ENCODE measurements at regions not wholly inside any gene's neighbourhood (a gene's known extent, or its start where the extent isn't known, plus 50 kb on each side); places are given as distances from the start of the nearest gene placed in this dataset.

DNA sequence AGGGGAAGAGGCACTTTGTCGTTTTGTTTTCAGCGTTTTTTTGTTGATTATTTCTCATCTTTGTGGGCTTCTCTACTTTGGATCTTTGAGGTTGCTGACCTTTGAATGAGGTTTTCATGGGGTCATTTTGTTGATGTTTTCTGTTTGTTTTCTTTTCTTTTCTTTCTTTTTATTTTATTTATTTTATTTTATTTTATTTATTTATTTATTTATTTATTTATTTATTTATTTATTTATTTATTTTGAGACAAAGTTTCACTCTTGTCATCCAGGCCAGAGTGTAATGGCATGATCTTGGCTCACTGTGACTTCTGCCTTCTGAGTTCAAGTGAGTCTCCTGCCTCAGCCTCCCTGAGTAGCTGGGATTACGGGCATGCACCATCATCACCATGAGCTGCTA is 946.7 kb downstream of the TLE4 start:
- Histone ChIP-seq H3K36me3 (ENCODE audit: control insufficient read depth, insufficient read depth, low read length) (no peaks in the 10 kb centered on the region), H3K4me1 (ENCODE audit: control insufficient read depth, insufficient read depth, low read length, poor library complexity, severe bottlenecking) (no peaks in the 10 kb centered on the region), H3K9me3 (ENCODE audit: control insufficient read depth, low read length) (no peaks in the 10 kb centered on the region), H3K4me3 (ENCODE audit: extremely low read depth, insufficient read depth, low read length, poor library complexity, severe bottlenecking) (no peak overlapping the region), H3K27ac (ENCODE audit: low read depth, low read length, severe bottlenecking) (no peak overlapping the region)
- no CpG with 5 or more reads among the region's 3 CpGs for WGBS, 2 experiments (ENCODE audit: insufficient coverage in 2 of 2)

DNA sequence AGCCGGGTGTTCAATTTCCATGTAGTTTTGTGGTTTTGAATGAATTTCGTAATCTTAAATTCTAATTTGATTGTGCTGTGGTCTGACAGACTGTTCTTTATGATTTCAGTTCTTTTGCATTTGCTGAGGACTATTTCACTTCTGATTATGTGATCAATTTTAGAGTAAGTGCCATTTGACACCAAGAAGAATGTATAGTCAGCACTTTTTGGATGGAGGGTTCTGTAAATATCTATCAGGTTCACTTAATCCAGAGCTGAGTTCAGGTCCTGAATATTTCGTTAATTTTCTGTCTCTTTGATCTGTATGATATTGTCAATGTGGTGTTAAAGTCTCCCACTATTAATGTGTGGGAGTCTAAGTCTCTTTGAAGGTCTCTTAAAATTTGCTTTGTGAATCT is 944.9 kb downstream of the TLE4 start:
- Histone ChIP-seq H3K4me1 (ENCODE audit: control insufficient read depth, insufficient read depth, low read length, poor library complexity, severe bottlenecking) (no peaks in the 10 kb centered on the region), H3K27ac (ENCODE audit: low read depth, low read length, severe bottlenecking) (no peak overlapping the region), H3K9me3 (ENCODE audit: control insufficient read depth, low read length) (no peaks in the 10 kb centered on the region), H3K4me3 (ENCODE audit: extremely low read depth, insufficient read depth, low read length, poor library complexity, severe bottlenecking) (no peak overlapping the region), H3K36me3 (ENCODE audit: control insufficient read depth, insufficient read depth, low read length) (no peaks in the 10 kb centered on the region)
- WGBS, 2 experiments (ENCODE audit: insufficient coverage in 2 of 2), result 77% methylated on average over 2 of the region's 3 CpGs; no CpG with 5 or more reads in 1 of the 2 experiments

DNA sequence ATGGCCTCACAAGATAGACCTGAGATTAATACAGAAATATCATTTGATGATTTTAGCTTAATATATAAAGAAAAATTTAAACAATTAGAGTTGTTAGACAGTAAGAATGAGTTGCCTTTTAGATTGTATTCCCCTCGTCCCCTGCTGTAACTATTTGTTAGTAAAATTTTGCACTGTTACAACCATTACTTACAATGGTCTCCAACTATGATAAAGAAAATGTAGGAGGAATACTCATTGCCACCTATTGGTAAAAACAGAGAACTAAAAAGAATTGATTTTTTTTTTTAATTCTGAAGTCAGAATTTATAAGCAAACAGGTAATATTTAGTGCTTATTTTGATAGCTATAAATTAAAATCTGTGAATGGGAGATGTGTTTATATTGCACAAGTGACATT is 937.6 kb downstream of the TLE4 start:
- H3K4me1 ChIP-seq (ENCODE audit: control insufficient read depth, insufficient read depth, low read length, poor library complexity, severe bottlenecking), result no peaks in the 10 kb centered on the region
- no peak overlapping the region for H3K27ac ChIP-seq (ENCODE audit: low read depth, low read length, severe bottlenecking)
- no peak overlapping the region for H3K4me3 ChIP-seq (ENCODE audit: extremely low read depth, insufficient read depth, low read length, poor library complexity, severe bottlenecking)
- no CpG with 5 or more reads among the region's 1 CpG for WGBS, 2 experiments (ENCODE audit: insufficient coverage in 2 of 2)
- no peaks in the 10 kb centered on the region for H3K36me3 ChIP-seq (ENCODE audit: control insufficient read depth, insufficient read depth, low read length)
- H3K9me3 ChIP-seq (ENCODE audit: control insufficient read depth, low read length), result no peaks in the 10 kb centered on the region

DNA sequence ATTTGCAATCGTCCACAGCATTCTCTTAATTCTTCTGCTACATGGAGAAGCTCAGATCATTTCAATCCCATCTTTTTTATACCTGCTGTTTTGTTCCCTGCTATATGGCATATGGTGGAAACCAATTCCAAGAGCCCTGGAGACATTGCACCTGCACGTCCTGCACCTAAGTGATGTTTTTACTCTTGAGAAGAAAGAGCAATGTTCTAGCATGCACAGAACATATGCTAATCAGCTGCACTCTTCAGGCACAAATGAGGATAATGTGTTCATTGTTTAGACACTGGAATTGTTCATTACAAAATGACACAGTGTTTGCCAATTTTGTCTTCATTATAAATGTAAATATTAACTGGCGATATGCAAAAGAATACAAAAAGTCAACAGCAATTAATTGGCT is 935.8 kb downstream of the TLE4 start:
- 67 to 100% methylated on average over 1 of the region's 3 CpGs for WGBS, 2 experiments (ENCODE audit: insufficient coverage in 2 of 2)
- Histone ChIP-seq H3K4me1 (ENCODE audit: control insufficient read depth, insufficient read depth, low read length, poor library complexity, severe bottlenecking) (no peaks in the 10 kb centered on the region), H3K9me3 (ENCODE audit: control insufficient read depth, low read length) (no peaks in the 10 kb centered on the region), H3K4me3 (ENCODE audit: extremely low read depth, insufficient read depth, low read length, poor library complexity, severe bottlenecking) (no peak overlapping the region), H3K27ac (ENCODE audit: low read depth, low read length, severe bottlenecking) (no peak overlapping the region), H3K36me3 (ENCODE audit: control insufficient read depth, insufficient read depth, low read length) (no peaks in the 10 kb centered on the region)

DNA sequence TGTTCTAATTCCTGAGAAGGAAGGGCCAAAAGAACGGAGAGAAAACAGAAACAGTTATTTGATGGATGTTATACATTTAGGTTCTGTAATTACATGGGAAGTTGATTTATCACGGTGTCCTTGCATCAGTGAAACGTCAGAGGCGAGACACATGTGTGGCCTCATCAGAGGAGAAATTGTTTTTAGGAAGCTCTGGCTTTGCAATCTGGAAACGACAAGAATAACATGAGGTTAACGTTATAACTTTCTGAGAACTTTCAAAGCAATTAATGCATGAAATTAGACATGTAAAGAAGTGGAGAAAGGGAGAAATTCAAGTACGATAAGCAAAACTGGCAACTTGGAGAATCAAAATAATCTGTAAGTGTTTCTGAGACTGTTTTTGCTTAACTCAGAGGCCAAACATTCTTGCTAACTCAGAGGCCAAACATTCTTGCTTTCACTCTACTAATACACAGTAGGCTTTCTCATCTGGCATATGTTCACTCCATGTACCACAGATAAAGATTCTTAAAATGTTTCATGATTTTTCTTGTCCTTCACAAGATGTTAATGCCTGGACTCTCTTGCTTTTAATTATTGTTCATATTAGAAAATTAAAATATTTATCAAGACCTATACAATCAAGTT is 933.0 kb downstream of the TLE4 start:
- H3K27ac ChIP-seq (ENCODE audit: low read depth, low read length, severe bottlenecking), result peak overlapping the region; percentile 3
- no peak overlapping the region for H3K4me3 ChIP-seq (ENCODE audit: extremely low read depth, insufficient read depth, low read length, poor library complexity, severe bottlenecking)
- WGBS, 2 experiments (ENCODE audit: insufficient coverage in 2 of 2), result 81% methylated on average over 5 to 7 of the region's 7 CpGs
- no peaks in the 10 kb centered on the region for H3K9me3 ChIP-seq (ENCODE audit: control insufficient read depth, low read length)
- no peaks in the 10 kb centered on the region for H3K36me3 ChIP-seq (ENCODE audit: control insufficient read depth, insufficient read depth, low read length)
- no peaks in the 10 kb centered on the region for H3K4me1 ChIP-seq (ENCODE audit: control insufficient read depth, insufficient read depth, low read length, poor library complexity, severe bottlenecking)

DNA sequence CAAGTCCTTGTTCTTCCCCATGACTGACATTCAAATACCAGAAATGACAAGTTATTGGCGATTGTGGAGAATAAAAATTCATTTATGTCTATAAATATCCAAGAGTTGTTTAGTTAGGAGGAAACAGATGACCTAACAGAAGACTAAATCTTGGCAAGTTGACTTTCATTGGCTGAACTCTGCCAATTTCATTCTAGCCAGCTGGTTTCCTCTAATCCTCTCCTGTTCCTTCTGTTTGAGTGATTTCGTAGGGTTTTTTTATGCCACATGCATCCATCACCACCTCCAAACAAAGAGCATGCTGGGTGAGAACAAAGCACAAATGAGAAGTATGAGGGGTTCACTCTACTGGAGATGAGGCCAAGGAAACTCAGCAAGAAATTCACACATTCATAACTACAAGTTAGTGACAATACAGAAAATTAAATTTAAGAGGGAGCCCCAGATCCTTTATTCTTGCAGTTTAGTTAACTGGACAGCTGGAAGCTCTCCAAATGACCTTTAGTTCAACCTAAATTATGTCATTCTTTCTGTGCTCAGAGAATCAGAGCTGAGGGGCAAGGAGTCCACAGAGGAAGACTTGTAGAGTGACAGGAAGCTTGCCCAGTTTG is 932.0 kb downstream of the TLE4 start:
- WGBS, 2 experiments (ENCODE audit: insufficient coverage in 2 of 2), result no CpG with 5 or more reads among the region's 2 CpGs
- H3K9me3 ChIP-seq (ENCODE audit: control insufficient read depth, low read length), result no peaks in the 10 kb centered on the region
- H3K27ac ChIP-seq (ENCODE audit: low read depth, low read length, severe bottlenecking), result no peak overlapping the region

DNA sequence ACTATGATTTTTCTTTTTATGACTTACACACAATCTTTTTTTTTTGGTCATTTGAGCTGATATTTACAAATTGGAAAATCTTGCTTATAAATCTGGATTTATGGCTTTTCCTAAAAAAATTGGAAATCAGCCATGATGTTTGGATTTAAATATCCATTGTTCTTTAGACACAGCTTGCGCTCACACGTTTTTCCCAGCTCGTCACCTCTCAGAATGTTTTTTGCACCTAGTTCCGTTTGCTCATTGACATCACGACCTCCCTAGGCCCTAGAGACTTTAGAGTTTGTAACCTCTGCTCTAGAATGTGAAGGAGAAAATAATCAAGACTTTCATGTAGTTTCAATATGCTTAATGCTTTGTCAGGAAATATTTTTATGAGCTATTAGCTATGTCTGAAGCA is 930.5 kb downstream of the TLE4 start:
- no peak overlapping the region for H3K27ac ChIP-seq (ENCODE audit: low read depth, low read length, severe bottlenecking)
- no peaks in the 10 kb centered on the region for H3K36me3 ChIP-seq (ENCODE audit: control insufficient read depth, insufficient read depth, low read length)
- no peaks in the 10 kb centered on the region for H3K9me3 ChIP-seq (ENCODE audit: control insufficient read depth, low read length)
- H3K4me3 ChIP-seq (ENCODE audit: extremely low read depth, insufficient read depth, low read length, poor library complexity, severe bottlenecking), result no peak overlapping the region
- H3K4me1 ChIP-seq (ENCODE audit: control insufficient read depth, insufficient read depth, low read length, poor library complexity, severe bottlenecking), result no peaks in the 10 kb centered on the region
- WGBS, 2 experiments (ENCODE audit: insufficient coverage in 2 of 2), result 86 to 94% methylated on average over 3 to 4 of the region's 5 CpGs

More for the DNA sequence above, 932.0 kb downstream of the TLE4 start:
- H3K36me3 ChIP-seq (ENCODE audit: control insufficient read depth, insufficient read depth, low read length), result no peaks in the 10 kb centered on the region
- no peak overlapping the region for H3K4me3 ChIP-seq (ENCODE audit: extremely low read depth, insufficient read depth, low read length, poor library complexity, severe bottlenecking)
- H3K4me1 ChIP-seq (ENCODE audit: control insufficient read depth, insufficient read depth, low read length, poor library complexity, severe bottlenecking), result no peaks in the 10 kb centered on the region

DNA sequence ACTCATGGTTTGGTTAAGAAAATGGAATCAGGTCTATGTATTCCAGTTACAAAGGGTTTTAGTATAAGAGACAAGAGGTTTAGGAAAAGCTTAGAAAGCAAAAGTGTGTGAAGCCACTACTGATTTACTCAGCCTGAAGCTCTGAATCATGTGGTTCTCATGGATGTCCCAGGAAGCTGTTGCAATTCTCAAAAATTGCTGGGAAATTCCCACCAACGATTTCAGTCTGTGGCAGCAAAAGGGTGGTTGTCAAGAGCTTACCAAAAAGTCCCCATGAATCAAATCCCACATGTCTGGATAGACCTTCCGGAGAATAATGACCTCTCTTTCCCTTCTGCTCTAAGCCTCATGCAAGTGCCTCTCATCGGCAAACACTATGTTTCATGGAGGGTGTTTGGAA is 929.9 kb downstream of the TLE4 start:
- Histone ChIP-seq H3K9me3 (ENCODE audit: control insufficient read depth, low read length) (no peaks in the 10 kb centered on the region), H3K36me3 (ENCODE audit: control insufficient read depth, insufficient read depth, low read length) (no peaks in the 10 kb centered on the region), H3K4me3 (ENCODE audit: extremely low read depth, insufficient read depth, low read length, poor library complexity, severe bottlenecking) (no peak overlapping the region), H3K27ac (ENCODE audit: low read depth, low read length, severe bottlenecking) (no peak overlapping the region), H3K4me1 (ENCODE audit: control insufficient read depth, insufficient read depth, low read length, poor library complexity, severe bottlenecking) (no peaks in the 10 kb centered on the region)
- 85% methylated on average over 2 of the region's 3 CpGs; no CpG with 5 or more reads in 1 of the 2 experiments for WGBS, 2 experiments (ENCODE audit: insufficient coverage in 2 of 2)

DNA sequence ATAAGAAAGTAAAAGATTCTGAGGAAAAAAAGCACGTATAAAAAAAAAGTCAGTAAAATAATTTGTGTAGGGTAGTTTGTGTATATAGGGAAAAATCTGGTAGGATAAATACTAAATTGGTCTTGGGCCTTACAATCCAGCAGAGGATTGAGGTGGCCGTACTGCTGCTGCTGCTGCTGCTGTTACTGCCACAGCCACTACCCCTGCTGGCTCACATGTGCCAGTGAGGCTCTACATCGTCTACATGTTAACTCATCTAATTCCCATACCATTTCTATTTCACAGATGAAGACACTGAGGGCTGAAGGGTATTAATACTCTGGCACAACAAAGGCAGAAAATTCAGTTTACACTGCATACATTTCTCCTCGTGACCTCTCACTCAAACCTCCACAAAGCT is 928.5 kb downstream of the TLE4 start:
- H3K4me3 ChIP-seq (ENCODE audit: extremely low read depth, insufficient read depth, low read length, poor library complexity, severe bottlenecking), result no peak overlapping the region
- no peaks in the 10 kb centered on the region for H3K36me3 ChIP-seq (ENCODE audit: control insufficient read depth, insufficient read depth, low read length)
- 86 to 90% methylated on average over 3 to 4 of the region's 4 CpGs for WGBS, 2 experiments (ENCODE audit: insufficient coverage in 2 of 2)
- H3K27ac ChIP-seq (ENCODE audit: low read depth, low read length, severe bottlenecking), result no peak overlapping the region
- H3K9me3 ChIP-seq (ENCODE audit: control insufficient read depth, low read length), result no peaks in the 10 kb centered on the region
- no peaks in the 10 kb centered on the region for H3K4me1 ChIP-seq (ENCODE audit: control insufficient read depth, insufficient read depth, low read length, poor library complexity, severe bottlenecking)

DNA sequence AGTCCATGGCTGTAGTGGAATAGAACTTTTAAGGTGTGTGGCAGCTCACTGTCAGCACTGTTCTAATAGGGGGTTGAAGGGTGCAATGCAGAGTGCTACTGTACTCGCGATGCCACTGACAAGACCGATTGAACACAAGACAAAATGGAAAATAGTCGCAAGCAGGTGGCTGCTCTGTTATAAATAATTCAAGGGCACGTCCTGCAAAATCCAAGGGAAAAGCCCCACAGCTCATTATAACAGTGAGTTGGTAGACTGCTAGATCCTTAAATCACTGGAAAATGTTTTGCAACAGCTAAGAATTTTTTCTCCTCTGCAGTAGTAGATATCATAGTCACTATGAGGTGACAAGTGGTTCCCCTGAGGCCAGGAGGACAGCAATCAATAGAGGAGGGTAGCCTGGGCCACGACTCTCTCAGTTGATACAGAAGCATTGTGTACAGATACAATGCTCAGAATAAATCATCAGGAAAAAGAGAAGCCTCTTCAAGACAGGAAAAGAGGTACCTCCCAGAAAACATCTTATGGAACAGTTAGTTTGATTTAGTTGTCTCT is 926.3 kb downstream of the TLE4 start:
- no peak overlapping the region for H3K4me3 ChIP-seq (ENCODE audit: extremely low read depth, insufficient read depth, low read length, poor library complexity, severe bottlenecking)
- 78 to 100% methylated on average over 4 to 5 of the region's 6 CpGs for WGBS, 2 experiments (ENCODE audit: insufficient coverage in 2 of 2)
- no peaks in the 10 kb centered on the region for H3K9me3 ChIP-seq (ENCODE audit: control insufficient read depth, low read length)
- H3K27ac ChIP-seq (ENCODE audit: low read depth, low read length, severe bottlenecking), result no peak overlapping the region
- no peaks in the 10 kb centered on the region for H3K4me1 ChIP-seq (ENCODE audit: control insufficient read depth, insufficient read depth, low read length, poor library complexity, severe bottlenecking)
- H3K36me3 ChIP-seq (ENCODE audit: control insufficient read depth, insufficient read depth, low read length), result no peaks in the 10 kb centered on the region

DNA sequence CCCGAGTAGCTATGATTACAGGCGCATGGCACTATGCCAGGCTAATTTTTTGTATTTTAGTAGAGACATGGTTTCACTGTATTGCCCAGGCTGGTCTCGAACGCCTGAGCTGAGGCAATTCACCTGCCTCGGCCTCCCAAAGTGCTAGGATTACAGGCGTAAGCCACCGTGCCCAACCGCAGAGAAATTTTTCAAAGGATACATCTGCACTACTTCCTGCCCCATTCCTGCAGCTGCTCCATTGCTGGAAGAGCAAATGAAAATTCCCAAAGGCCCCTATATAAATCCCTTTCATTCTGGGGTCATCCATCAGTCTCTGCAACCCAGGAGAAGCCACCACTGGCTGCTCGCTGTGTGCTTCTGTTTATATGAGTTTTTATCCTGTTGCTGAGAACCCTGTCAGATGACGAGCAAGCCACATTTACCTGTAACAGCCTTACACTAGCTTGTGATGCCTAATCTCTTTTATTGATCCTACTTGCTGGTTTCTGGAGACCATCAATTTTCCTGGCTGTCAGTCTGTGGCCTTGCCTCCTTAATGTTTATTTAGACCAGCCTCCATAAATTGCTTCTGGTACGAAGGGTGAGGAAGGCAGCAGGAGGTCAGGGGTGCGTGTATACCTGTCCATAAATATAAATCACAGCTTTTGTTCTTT is 925.3 kb downstream of the TLE4 start:
- no peaks in the 10 kb centered on the region for H3K9me3 ChIP-seq (ENCODE audit: control insufficient read depth, low read length)
- H3K4me3 ChIP-seq (ENCODE audit: extremely low read depth, insufficient read depth, low read length, poor library complexity, severe bottlenecking), result no peak overlapping the region
- no peaks in the 10 kb centered on the region for H3K36me3 ChIP-seq (ENCODE audit: control insufficient read depth, insufficient read depth, low read length)
- 89 to 96% methylated on average over 7 of the region's 12 CpGs for WGBS, 2 experiments (ENCODE audit: insufficient coverage in 2 of 2)
- no peaks in the 10 kb centered on the region for H3K4me1 ChIP-seq (ENCODE audit: control insufficient read depth, insufficient read depth, low read length, poor library complexity, severe bottlenecking)
- H3K27ac ChIP-seq (ENCODE audit: low read depth, low read length, severe bottlenecking), result no peak overlapping the region
